ENCODE measurements at regions not wholly inside any gene's neighbourhood (a gene's known extent, or its start where the extent isn't known, plus 50 kb on each side); places are given as distances from the start of the nearest gene placed in this dataset.

- DNase-seq (ENCODE audit: low read depth in 4 of 4, low spot score in 3 of 4), result no peak
These were observed 573.5 kb downstream of the TNS3 start for GRCh38 chr7:47008461-47008860.

- DNase-seq (ENCODE audit: low read depth in 4 of 4, low spot score in 3 of 4), result no peak
These were observed 574.4 kb downstream of the TNS3 start for GRCh38 chr7:47007471-47007870.

GRCh38 chr7:47000561-47000960 lies 581.4 kb downstream of the TNS3 start:
- no peak for DNase-seq (ENCODE audit: low read depth in 4 of 4, low spot score in 3 of 4)

GRCh38 chr7:46999866-47000265 lies 582.0 kb downstream of the TNS3 start:
- DNase-seq (ENCODE audit: low read depth in 4 of 4, low spot score in 3 of 4), result no peak

GRCh38 chr7:46996972-46997371 lies 584.9 kb downstream of the TNS3 start:
- no peak for DNase-seq (ENCODE audit: low read depth in 4 of 4, low spot score in 3 of 4)

- no peak for DNase-seq (ENCODE audit: low read depth in 4 of 4, low spot score in 3 of 4)
These were observed 588.5 kb downstream of the TNS3 start for GRCh38 chr7:46993396-46993795.

- DNase-seq (ENCODE audit: low read depth in 4 of 4, low spot score in 3 of 4), result no peak
These were observed 591.1 kb downstream of the TNS3 start for GRCh38 chr7:46990761-46991160.

GRCh38 chr7:46989247-46989646 lies 592.7 kb downstream of the TNS3 start:
- no peak for DNase-seq (ENCODE audit: low read depth in 4 of 4, low spot score in 3 of 4)

GRCh38 chr7:46982928-46983327 lies 599.0 kb downstream of the TNS3 start:
- DNase-seq (ENCODE audit: low read depth in 4 of 4, low spot score in 3 of 4), result no peak

- no peak for DNase-seq (ENCODE audit: low read depth in 4 of 4, low spot score in 3 of 4)
These were observed 602.5 kb downstream of the TNS3 start for GRCh38 chr7:46979439-46979838.

GRCh38 chr7:46975493-46975892 lies 606.4 kb downstream of the TNS3 start:
- DNase-seq (ENCODE audit: low read depth in 4 of 4, low spot score in 3 of 4), result no peak

- no peak for DNase-seq (ENCODE audit: low read depth in 4 of 4, low spot score in 3 of 4)
These were observed 609.7 kb downstream of the TNS3 start for GRCh38 chr7:46972205-46972604.

GRCh38 chr7:46970476-46970875 lies 611.4 kb downstream of the TNS3 start:
- no peak for DNase-seq (ENCODE audit: low read depth in 4 of 4, low spot score in 3 of 4)

- DNase-seq (ENCODE audit: low read depth in 4 of 4, low spot score in 3 of 4), result no peak
These were observed 611.8 kb downstream of the TNS3 start for GRCh38 chr7:46970131-46970430.

- DNase-seq (ENCODE audit: low read depth in 4 of 4, low spot score in 3 of 4), result no peak
These were observed 612.4 kb downstream of the TNS3 start for GRCh38 chr7:46969303-46970130.

- DNase-seq (ENCODE audit: low read depth in 4 of 4, low spot score in 3 of 4), result no peak
These were observed 613.9 kb downstream of the TNS3 start for GRCh38 chr7:46968003-46968402.

GRCh38 chr7:46963719-46964118 lies 618.2 kb downstream of the TNS3 start:
- no peak for DNase-seq (ENCODE audit: low read depth in 4 of 4, low spot score in 3 of 4)

GRCh38 chr7:46960970-46961369 lies 620.9 kb downstream of the TNS3 start:
- peak in 1 of 4 donors; percentile 41 for DNase-seq (ENCODE audit: low read depth in 4 of 4, low spot score in 3 of 4)

GRCh38 chr7:46957195-46957594 lies 624.7 kb downstream of the TNS3 start:
- no peak for DNase-seq (ENCODE audit: low read depth in 4 of 4, low spot score in 3 of 4)

GRCh38 chr7:46955531-46955930 lies 626.4 kb downstream of the TNS3 start:
- DNase-seq (ENCODE audit: low read depth in 4 of 4, low spot score in 3 of 4), result no peak

GRCh38 chr7:46954181-46954580 lies 627.7 kb downstream of the TNS3 start:
- no peak for DNase-seq (ENCODE audit: low read depth in 4 of 4, low spot score in 3 of 4)

GRCh38 chr7:46953008-46953407 lies 628.9 kb downstream of the TNS3 start:
- no peak for DNase-seq (ENCODE audit: low read depth in 4 of 4, low spot score in 3 of 4)

Measured in right renal pelvis (tissue), 4 donors.